GM19240 (cell line): ENCODE measurements at regions not wholly inside any gene's neighbourhood (a gene's known extent, or its start where the extent isn't known, plus 50 kb on each side); places are given as distances from the start of the nearest gene placed in this dataset.
"Not testable (repeated sequence)": the region's sequence is repeated elsewhere in the genome, so short reads cannot be mapped to it uniquely, and the experiment has no call there.

Experiments
- DNase-seq: peaks from one replicate; pipeline ENCODE4 v3.0.0; 2011; ENCODE audit warnings: low spot score; ENCODE audit not compliant: insufficient read length

GRCh38 chr6:951399-952181 is 258.7 kb upstream of the EXOC2 start:
- no peak for DNase-seq

- no peak for DNase-seq
These were observed 254.4 kb upstream of the EXOC2 start for GRCh38 chr6:947235-947934.

- no peak for DNase-seq
These were observed 253.6 kb upstream of the EXOC2 start for GRCh38 chr6:946546-946945.

- DNase-seq = no peak
These were observed 246.8 kb upstream of the EXOC2 start for GRCh38 chr6:939526-940252.

- DNase-seq = no peak
These were observed 246.0 kb upstream of the EXOC2 start for GRCh38 chr6:938916-939315.

- no peak for DNase-seq
These were observed 245.4 kb upstream of the EXOC2 start for GRCh38 chr6:938271-938905.

GRCh38 chr6:935582-935981 is 242.6 kb upstream of the EXOC2 start:
- no peak for DNase-seq

GRCh38 chr6:934686-935085 is 241.7 kb upstream of the EXOC2 start:
- no peak for DNase-seq

- DNase-seq = not testable (repeated sequence)
These were observed 239.0 kb upstream of the EXOC2 start for GRCh38 chr6:931919-932318.

- DNase-seq = no peak
These were observed 234.2 kb upstream of the EXOC2 start for GRCh38 chr6:927157-927556.

GRCh38 chr6:925656-926213 is 232.8 kb upstream of the EXOC2 start:
- no peak for DNase-seq

GRCh38 chr6:924661-925060 is 231.7 kb upstream of the EXOC2 start:
- DNase-seq = no peak

- no peak for DNase-seq
These were observed 228.5 kb upstream of the EXOC2 start for GRCh38 chr6:921400-921799.

- no peak for DNase-seq
These were observed 227.6 kb upstream of the EXOC2 start for GRCh38 chr6:920512-920911.

- no peak for DNase-seq
These were observed 226.6 kb upstream of the EXOC2 start for GRCh38 chr6:919500-919899.

GRCh38 chr6:917939-918338 is 225.0 kb upstream of the EXOC2 start:
- no peak for DNase-seq

- no peak for DNase-seq
These were observed 224.4 kb upstream of the EXOC2 start for GRCh38 chr6:917296-917695.

- DNase-seq = no peak
These were observed 223.2 kb upstream of the EXOC2 start for GRCh38 chr6:916131-916530.

- no peak for DNase-seq
These were observed 220.2 kb upstream of the EXOC2 start for GRCh38 chr6:912871-913835.

GRCh38 chr6:907928-908327 is 215.0 kb upstream of the EXOC2 start:
- no peak for DNase-seq
